GM18508 (cell line): ENCODE measurements at regions not wholly inside any gene's neighbourhood (a gene's known extent, or its start where the extent isn't known, plus 50 kb on each side); places are given as distances from the start of the nearest gene placed in this dataset.

ENCODE experiments used
- ATAC-seq: cut with Tn5 transposase; IDR thresholded peaks from one replicate; pipeline ENCODE4 v1.9.1; 2021; ENCODE audit warnings: moderate number of reproducible peaks; ENCODE audit not compliant: insufficient read depth, unreplicated experiment

DNA sequence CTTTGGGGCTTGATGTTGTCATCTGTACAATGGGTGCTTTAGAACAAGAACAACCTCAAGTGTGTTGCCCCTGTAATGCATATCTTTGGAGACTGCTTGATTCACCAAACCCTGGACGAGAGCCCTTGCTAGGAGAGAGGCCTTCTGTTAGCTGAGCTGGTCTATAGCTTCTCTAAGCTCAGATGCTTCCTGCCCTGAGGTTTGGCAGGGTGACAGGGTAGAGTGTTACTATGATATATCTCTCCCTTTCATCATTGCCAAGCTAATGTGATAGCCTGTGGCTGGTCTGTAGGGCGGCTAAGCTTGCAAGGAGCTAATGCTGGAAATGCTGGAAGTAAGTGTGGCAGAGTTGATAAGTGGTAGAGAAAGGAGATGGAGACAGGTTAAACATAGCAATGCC is 364.1 kb downstream of the RPS24 start:
- no peak for ATAC-seq

DNA sequence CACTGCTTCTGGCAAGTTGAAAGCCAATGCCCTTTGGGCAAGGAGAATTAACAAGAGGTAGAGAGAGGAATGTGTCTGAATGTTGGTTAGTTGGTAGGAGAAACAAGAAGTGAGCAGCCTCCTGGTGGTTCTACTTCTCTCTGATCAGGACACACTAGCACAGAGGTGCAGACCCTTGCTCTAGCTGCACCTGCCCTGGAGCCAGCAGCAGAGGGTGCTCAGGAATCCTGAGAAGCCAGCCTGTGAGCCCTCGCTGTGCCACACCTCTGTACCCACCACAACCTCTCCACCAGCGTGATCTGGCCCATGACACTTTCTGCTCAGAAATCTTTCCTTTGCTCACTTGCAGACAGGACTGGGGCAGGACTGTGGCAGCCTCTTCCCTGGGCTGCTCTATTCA is 364.7 kb downstream of the RPS24 start:
- no peak for ATAC-seq

DNA sequence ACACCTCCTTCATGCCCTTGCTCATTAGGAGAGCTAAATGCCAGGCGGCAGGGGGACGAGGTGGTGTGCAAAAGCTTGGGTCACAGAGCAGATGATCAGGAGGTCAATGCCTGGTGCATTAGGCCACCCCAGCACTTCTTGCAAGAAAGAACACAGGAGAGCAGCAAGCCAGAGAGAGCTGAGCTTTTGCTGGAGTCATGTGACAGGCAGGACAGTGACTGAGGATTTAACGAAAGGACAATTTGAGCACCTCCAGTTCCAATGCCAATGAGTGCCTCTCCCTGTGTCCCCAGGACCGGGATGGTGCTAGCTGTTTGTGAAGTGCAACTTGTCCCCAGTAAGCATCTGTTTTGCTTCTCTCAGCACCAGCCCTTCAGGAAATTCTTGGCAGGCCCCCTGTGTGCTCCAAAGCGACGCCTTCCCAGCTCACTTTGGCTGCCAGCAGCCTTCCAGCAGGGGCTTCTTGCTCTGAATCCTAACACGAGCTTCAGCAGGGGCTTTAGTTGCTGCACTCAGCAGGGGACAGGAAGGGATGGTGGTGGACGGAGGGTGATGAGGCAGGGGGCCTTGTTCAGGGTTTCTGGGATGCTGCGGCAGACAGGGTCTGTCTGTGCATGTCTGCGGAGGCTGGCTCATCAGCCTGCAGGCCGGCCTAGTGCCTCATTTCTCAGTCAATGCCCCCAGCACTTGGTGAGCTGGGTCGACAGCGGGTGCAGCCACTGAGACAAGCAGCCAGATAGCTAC is 368.1 kb downstream of the RPS24 start:
- no peak for ATAC-seq

DNA sequence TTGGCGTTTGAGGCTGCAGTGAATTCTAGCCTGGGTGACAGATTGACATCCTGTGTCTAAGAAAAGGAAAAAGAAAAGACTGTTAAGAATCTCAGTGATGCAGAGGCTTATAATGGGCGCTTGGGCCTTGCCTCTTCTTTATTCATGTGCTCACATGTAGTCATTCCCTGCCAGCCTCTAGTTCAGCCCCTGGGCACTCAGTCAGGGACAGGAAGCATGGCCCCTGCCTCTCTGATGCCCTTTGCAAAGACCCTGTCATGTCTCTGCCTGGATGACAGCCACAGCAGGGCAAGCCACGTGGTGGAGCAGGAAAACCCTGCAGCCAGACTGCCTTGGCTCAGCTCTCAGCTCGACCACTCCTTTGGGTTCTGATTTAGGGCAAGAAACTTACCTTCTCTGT is 368.9 kb downstream of the RPS24 start:
- ATAC-seq: no peak

DNA sequence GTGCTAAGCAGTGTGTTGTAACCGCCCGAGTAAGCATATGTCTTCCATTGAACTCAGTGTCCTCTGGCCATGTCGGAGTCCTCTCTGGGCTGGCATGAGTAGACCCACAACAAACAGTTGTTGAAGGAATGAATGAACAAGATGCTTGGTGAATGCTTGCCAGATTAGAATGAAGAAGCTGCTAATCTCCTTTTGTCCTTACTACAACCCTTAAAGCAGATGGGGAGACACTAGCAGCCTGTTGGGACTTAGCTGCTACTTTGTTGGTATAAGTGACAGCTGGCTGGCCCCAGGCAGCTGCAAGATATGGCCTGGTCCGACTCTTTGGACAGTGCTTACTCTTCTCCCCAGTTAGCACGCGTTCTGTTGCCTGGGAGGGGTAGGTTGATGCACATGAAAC is 370.1 kb downstream of the RPS24 start:
- no peak for ATAC-seq

DNA sequence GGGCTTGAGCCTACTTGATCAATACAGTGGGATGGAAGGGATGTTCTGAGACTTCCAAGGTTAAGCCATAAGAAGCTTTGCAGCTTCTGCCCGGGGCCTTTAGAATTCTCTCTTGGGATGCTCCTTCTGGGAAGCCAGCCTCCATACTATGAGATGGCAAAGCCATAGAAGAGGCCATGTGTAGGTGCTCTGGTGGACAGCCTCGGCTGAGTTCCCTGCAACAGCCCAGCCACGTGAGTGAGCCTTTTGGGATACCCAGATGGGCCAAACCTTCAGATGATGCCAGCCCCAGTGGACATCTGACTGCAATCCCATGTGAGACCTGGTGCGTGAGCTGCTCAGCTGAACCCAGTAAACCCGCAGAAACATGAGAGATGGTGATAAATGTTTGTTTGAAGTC is 370.6 kb downstream of the RPS24 start:
- ATAC-seq: no peak

DNA sequence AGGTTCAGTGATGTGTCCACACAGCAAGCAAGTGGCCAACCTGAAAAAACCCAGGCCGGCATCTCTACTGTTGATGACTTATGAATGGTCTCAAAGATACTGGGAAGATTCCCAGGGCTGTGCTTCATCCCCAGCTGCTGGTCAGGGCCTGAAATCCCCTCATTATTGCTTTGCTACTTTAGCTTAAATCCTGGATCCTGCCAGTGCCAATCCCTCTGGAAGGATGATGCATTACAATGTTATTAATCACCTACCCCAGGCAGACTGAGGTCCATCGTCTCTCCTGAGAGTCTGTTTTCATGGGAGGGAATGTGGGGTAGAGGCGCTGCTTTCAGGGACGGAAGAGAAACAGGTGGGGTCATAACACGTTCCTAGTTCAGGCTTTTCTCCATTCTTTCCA is 371.6 kb downstream of the RPS24 start:
- no peak for ATAC-seq

DNA sequence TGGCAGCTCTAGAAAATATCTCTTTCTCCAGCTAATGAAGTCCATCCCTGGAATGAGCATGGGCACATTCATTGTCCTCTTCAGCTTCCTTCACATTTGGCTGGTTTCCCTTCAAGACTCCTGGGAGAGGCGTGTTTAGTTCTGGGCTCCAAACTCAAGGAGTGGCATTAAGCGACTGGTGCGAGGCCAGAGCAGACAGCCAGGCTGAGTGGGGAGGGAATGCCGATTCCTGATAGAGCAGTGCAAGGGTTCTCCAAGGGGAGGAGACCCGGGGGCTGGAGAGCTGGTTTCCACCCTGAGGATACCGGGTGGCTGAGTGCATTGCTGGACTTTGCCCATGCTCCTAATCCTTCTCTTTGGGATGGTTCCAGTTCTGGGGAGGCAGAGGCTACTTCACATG is 372.1 kb downstream of the RPS24 start:
- ATAC-seq: no peak

DNA sequence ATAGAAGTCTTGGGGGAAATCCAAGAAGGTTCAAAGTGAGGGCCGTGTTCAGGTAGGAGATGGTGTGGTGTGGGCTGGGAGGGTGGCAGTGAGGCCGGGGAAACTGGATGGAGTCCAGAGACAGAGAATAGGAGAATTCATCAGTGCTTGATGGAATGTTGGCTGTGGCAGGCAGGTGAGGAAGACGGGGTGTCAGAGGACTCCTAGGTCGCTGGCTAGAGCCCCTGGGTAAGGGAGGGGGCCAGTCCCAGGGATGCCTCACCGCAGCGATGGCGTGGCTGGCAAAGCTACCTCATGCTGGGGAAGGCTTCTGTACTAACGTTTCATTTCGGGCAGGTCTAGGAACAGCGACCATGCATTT is 373.0 kb downstream of the RPS24 start:
- ATAC-seq: no peak

DNA sequence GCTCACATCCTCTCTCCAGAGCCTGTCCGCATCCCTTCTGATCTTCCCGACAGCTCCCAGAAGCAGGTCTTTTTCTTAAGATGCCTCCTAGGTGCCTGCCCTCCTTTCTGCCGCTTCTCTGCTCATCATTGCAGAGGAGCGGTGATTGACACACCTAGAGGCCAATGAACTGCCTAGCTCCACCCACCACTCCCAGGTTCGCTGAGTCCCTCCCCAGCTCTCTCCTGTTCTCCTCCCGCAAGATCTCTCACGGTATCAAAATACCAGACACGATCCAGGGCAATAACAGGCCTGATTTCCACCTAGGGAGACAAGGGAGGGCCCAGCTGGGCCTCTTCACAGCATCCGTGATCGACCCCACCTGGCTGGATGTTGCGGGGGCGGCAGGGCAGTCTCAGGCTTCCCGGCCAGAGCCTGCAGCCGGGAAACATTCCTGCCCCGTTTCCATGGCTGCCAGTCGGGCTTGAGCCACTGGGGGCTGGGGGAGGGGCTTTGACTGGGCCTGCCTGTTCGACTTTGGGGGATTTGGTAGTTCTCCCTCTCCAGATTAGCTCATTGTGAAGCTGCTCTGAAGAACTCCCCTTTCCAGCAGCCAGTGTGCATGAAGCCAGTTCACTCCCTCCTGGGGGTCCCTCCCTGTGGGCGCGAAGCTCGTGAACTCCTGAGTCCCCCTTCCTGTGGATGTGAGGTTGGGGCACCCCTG is 373.5 kb downstream of the RPS24 start:
- no peak for ATAC-seq

DNA sequence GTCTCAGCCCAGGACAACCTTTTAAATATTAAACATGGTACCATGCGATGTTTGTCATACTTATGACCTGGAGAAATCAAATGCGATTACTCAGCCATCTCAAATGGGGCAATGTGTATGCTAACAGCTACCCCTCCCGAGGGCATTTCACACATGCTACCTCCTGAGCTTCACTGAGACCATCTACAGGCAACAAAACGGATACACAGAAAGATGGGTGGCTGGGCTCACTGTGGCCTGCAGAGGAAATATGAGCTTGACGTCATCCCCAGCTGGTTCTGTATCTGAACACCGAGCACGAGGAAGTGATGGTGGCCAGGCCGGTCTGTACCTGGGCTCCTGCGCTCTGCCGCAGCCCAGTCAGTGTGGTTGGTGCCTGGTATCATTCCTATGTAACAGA is 374.3 kb downstream of the RPS24 start:
- ATAC-seq: no peak

DNA sequence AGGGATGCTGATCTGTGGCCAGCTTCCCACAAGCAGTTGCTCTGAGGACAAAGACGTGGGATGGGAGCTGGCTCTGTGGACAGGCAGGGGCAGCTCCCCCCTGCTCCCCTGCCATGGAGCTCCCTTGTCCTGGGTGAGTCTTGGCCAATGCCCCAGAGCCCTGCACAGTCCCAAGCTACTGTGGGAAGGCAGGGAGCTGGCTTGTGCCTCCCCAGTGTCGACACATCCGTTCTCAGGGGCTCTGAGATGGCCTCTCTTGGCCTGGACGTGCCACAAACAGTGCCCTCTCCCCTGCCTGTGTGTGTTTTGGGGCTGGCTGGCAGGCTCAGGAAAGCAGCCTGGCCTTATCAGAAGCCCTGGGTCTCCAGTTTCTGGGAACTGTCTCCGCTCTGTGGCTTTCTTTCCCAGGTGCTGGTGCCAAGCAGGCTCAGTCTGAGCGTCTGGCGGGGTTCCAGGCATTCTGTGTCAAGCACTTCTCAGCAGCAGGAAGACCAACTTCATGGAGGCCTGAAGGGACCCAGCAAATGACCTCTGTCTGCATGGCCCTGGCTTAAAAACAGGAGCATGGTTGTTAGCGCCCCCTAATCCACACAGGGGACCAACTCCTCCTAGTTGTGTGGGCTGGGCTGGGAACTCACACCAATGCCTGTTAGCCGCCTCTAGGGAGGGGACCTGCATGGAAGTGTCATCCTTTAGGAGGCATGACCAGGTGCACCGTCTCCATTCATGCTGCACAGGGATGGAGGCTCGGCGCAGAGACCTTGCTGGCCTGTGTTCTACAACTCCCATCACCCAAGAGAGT is 375.2 kb downstream of the RPS24 start:
- ATAC-seq: no peak

DNA sequence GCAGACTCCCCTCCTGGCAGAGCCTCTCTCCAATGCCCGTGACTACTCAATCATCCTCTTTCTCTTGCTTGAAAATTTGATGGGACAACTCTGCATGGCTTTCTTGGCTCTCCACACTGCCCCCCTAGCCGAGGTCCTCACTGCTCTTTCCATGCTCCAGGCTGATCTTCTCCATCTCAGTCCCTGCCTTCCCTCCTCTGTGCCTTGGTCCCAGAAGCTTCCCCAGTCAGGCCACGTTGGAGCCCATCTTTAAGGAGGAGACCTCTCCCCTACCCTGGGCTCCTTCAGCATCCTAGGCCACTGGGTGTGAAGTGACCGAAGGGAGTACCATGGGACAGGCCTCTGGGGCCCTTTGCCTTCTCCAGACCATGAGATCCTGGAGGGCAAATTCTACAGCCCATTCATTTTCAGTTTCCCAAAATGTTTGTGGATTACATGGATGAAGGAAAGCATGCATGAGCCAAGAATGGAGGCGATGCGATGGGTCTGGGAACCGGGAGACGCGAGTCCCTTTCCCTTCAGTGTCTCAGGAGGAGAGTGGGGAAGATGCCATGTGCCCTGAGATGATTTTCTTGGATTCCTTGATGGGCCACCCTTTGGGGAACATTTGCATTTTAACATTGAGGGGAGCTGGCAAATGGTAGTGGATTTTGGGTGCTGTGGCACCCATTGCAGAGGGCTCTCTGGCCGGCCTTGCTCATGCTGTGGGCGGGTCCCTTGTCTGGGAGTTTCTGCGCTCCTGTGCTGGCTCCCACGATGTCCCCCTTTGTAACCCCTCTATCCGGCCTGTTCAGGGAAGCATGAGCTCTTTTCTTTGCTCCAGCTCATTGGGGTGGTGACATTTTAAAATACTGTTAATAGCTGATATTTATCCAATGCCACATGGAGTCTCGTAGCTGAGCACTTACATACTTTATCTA is 376.6 kb downstream of the RPS24 start:
- no peak for ATAC-seq

DNA sequence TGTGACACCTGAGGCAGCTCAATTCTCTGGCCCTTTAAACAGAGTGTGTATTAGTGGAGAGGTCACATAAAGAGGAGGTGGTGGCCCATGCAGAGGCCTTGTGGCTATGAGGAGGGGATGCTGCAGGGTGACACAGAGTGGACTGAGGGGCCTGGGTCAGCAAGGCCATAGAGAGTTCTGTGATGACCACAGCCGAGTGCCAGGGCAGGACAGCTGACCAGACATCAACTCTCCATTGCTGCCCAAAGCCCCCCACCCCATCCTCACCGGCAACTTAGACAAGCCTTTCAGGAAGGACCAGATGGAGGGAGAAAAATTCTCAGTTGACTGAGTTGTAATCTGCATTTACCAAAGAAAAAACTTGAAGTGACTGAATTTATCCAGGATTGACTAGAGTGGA is 378.1 kb downstream of the RPS24 start:
- no peak for ATAC-seq

DNA sequence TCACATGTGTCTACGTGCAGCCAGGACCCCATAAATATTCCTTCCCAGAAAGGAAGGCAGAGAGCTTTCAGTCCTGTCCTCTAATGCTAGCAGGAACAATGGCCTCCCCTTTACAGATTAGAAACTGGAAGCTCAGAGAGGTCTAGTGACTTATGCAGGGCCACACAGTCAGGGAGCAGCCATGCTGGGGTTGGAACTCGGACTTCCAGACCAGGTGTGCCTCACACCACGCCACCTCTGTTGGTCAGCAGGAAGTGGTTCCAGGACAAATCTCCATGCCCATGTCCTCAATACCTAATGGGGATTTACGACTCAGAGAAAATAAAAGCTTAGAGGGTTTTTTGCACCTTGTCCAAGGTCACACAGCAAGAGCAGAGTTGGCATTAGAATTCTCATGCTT is 378.9 kb downstream of the RPS24 start:
- ATAC-seq: no peak

DNA sequence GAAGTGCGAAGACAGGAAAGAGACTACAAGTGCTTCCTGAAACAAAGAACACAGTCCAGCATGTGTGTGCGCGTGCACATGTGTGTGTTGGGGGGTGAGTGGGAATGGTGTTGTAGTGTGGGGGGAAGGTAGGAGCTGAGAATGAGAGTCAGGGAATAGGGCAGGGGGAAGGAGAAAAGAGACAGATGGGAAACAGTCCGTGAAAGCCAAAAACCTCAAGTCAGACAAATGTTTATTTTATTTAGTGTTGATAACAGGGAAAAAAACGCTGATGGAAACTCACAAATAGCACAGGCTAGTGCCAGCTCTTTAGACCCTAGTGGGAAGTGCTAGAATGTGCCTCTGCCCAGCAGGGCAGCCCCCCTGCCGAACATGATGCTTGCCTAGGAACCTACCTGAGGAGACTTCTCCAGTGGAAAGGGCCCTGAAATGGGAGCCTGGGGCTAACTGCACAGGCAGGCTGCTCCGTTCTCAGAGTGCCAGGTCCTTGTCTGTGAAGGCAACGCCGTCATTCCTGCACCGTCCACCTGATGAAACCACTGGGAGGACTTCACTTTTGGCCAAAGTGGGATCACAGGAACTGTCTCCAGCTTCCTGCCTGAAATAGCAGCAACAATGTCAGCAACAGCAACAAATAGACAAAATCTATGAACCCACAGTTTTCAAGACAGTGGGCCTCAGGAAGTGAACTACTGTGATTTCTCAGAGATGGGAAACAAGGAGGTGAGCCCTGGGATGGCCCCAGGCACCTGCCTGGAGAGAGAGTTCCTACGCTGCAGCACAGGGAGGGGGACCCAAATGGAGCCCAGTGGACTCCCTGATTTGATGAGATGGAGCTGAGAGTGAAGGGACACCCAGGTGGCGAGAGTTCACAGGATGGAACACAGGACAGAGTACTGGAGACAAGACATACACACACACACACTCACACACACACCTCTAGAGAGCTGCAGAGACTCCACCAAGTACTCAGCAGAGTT is 379.7 kb downstream of the RPS24 start:
- no peak for ATAC-seq

DNA sequence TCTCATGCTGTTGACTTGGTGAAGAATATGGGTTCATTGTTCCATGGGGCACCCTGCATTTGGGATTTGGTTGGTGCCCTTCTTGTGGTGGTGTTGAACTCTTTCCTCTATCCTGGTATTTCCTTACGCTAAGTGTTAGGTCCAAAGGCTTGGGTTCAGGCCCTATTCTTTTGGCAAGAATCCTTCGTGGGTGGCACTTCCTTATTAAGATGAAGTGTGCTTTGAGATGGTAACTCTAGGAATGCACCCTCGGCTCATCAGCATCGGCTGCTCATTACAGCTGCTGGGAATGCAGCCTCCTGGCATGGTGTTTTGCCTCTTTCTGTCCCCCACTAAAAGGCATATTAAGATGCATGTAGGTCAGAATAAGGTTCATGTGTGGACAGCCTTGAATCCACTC is 380.7 kb downstream of the RPS24 start:
- ATAC-seq: no peak

DNA sequence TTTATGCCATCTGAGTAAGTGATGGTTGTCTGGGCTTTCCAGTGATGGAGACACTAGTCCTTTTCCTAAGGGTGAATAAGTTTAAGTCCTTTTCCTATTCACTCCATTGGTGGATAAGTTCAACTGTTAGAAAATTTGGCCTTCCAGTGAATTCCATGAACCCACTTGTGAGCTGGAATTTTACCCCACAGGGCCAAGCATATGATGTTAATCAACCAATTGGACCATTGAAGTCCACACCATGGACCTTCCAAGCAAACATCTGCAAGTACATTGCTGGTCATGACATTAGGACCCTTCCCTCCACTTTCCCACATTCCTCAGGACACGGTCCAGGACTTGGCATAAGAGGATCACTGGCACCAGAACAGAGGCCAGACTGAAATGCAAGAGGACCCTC is 381.4 kb downstream of the RPS24 start:
- ATAC-seq: no peak
